ENCODE measurements at regions not wholly inside any gene's neighbourhood (a gene's known extent, or its start where the extent isn't known, plus 50 kb on each side); places are given as distances from the start of the nearest gene placed in this dataset.

DNA sequence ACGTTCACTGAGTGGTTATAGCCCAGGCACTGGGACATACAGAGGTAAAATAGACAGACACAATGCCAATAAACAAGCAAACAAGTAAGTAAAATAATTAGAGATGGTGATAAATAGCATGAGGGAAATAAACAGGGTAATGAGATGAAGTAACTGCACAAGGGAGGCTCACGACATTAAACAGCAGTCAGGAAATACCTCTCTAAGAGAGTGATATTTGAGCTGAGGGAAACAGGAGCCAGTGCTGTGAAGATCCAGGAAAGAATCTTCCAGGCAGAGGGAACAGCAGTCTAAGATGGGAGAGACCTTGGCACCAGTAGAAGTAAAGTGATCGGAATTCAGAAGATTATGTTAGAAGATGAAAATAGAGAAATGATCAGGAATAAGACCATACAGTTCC, 279.4 kb downstream of the HINT1 start:
- Histone ChIP-seq H3K9ac (ENCODE audit: low read length) (no peak overlapping the region), H3K27me3 (ENCODE audit: insufficient read depth, low read length) (no peaks in the 10 kb centered on the region), H3K36me3 (ENCODE audit: insufficient read depth, low read length) (no peaks in the 10 kb centered on the region), H3K79me2 (ENCODE audit: insufficient read depth, low read length) (no peaks in the 10 kb centered on the region), H3F3A (ENCODE audit: insufficient read depth, low read length) (no peaks in the 10 kb centered on the region), H3K9me2 (ENCODE audit: low read depth, low read length) (no peaks in the 10 kb centered on the region), H3K4me3 (ENCODE audit: low read depth, low read length, poor library complexity, severe bottlenecking) (no peak overlapping the region), H3K9me3 (ENCODE audit: low read length) (no peaks in the 10 kb centered on the region), H3K4me1 (ENCODE audit: insufficient read depth, low read length, severe bottlenecking) (no peaks in the 10 kb centered on the region), H3K4me2 (ENCODE audit: low read length) (no peak overlapping the region), H4K20me1 (ENCODE audit: insufficient read depth, low read length) (no peaks in the 10 kb centered on the region), H2AFZ (ENCODE audit: low read length) (no peak overlapping the region), H3K27ac (ENCODE audit: low read depth, low read length, poor library complexity, severe bottlenecking) (no peak overlapping the region)
- TF ChIP-seq, protein P1, sequence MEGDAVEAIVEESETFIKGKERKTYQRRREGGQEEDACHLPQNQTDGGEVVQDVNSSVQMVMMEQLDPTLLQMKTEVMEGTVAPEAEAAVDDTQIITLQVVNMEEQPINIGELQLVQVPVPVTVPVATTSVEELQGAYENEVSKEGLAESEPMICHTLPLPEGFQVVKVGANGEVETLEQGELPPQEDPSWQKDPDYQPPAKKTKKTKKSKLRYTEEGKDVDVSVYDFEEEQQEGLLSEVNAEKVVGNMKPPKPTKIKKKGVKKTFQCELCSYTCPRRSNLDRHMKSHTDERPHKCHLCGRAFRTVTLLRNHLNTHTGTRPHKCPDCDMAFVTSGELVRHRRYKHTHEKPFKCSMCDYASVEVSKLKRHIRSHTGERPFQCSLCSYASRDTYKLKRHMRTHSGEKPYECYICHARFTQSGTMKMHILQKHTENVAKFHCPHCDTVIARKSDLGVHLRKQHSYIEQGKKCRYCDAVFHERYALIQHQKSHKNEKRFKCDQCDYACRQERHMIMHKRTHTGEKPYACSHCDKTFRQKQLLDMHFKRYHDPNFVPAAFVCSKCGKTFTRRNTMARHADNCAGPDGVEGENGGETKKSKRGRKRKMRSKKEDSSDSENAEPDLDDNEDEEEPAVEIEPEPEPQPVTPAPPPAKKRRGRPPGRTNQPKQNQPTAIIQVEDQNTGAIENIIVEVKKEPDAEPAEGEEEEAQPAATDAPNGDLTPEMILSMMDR (IDR thresholded peaks at IDR 0.05; ENCODE audit: low read length): no peak
- no peak for TF ChIP-seq EZH2 (IDR thresholded peaks at IDR 0.05; ENCODE audit: borderline replicate concordance, low read length)

DNA sequence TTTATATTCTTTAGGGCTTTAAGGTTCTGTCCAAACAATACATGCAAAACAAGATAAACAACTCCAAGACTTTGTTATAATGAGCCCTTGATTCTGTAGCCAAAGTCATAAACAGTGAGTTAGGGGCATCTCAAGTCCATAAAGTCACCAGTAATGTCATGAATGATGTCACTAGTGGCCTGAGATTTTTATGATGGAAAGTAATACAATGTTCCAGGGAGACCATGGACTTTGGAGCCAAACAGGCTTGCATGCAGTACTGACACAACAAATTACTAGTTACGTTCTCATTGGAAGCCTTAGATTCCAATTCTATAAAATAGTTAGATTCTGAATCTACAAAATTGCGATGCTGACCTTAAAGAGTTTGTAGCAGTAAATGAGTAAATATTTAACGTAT, 280.0 kb downstream of the HINT1 start:
- no peak overlapping the region for H2AFZ ChIP-seq (ENCODE audit: low read length)

DNA sequence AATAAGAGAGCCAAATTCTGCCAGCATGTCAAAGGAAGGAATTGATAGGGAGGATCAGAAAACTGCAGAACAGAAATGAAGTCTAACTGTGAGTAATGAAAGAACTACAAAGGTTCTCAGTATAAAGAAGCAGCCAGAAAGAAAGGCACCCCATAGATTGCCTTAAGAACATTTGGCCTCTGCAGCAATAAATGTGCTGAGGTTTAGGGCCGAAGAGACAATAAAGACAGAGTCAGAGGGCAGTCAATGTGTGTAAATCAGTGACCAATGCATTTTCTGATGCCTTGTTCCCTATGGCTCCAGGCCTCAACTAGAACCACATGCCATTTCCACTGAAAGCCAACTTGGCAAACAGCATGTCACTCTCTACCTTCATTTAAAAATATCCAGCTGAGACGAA, 281.0 kb downstream of the HINT1 start:
- TF ChIP-seq, protein P1 (IDR thresholded peaks at IDR 0.05; ENCODE audit: low read length): no peak
- no peak for TF ChIP-seq EZH2 (IDR thresholded peaks at IDR 0.05; ENCODE audit: borderline replicate concordance, low read length)
- no peaks in the 10 kb centered on the region for H3K4me1 ChIP-seq (ENCODE audit: insufficient read depth, low read length, severe bottlenecking)

More for the DNA sequence above, 280.0 kb downstream of the HINT1 start:
- Histone ChIP-seq H3K4me1 (ENCODE audit: insufficient read depth, low read length, severe bottlenecking) (no peaks in the 10 kb centered on the region), H3K4me2 (ENCODE audit: low read length) (no peak overlapping the region), H3K27ac (ENCODE audit: low read depth, low read length, poor library complexity, severe bottlenecking) (no peak overlapping the region), H4K20me1 (ENCODE audit: insufficient read depth, low read length) (no peaks in the 10 kb centered on the region), H3K79me2 (ENCODE audit: insufficient read depth, low read length) (no peaks in the 10 kb centered on the region), H3K36me3 (ENCODE audit: insufficient read depth, low read length) (no peaks in the 10 kb centered on the region), H3K9ac (ENCODE audit: low read length) (no peak overlapping the region), H3F3A (ENCODE audit: insufficient read depth, low read length) (no peaks in the 10 kb centered on the region), H3K27me3 (ENCODE audit: insufficient read depth, low read length) (no peaks in the 10 kb centered on the region), H3K9me3 (ENCODE audit: low read length) (no peaks in the 10 kb centered on the region), H3K9me2 (ENCODE audit: low read depth, low read length) (no peaks in the 10 kb centered on the region), H3K4me3 (ENCODE audit: low read depth, low read length, poor library complexity, severe bottlenecking) (no peak overlapping the region)
- TF ChIP-seq, protein P1 (IDR thresholded peaks at IDR 0.05; ENCODE audit: low read length): no peak
- TF ChIP-seq EZH2 (IDR thresholded peaks at IDR 0.05; ENCODE audit: borderline replicate concordance, low read length): no peak

More for the DNA sequence above, 281.0 kb downstream of the HINT1 start:
- Histone ChIP-seq H3K36me3 (ENCODE audit: insufficient read depth, low read length) (no peaks in the 10 kb centered on the region), H3K27me3 (ENCODE audit: insufficient read depth, low read length) (no peaks in the 10 kb centered on the region), H4K20me1 (ENCODE audit: insufficient read depth, low read length) (no peaks in the 10 kb centered on the region), H3K9me2 (ENCODE audit: low read depth, low read length) (no peaks in the 10 kb centered on the region), H3K4me3 (ENCODE audit: low read depth, low read length, poor library complexity, severe bottlenecking) (no peak overlapping the region), H3K27ac (ENCODE audit: low read depth, low read length, poor library complexity, severe bottlenecking) (no peak overlapping the region), H3F3A (ENCODE audit: insufficient read depth, low read length) (no peaks in the 10 kb centered on the region), H3K9me3 (ENCODE audit: low read length) (no peaks in the 10 kb centered on the region), H2AFZ (ENCODE audit: low read length) (no peak overlapping the region), H3K9ac (ENCODE audit: low read length) (no peak overlapping the region), H3K4me2 (ENCODE audit: low read length) (no peak overlapping the region), H3K79me2 (ENCODE audit: insufficient read depth, low read length) (no peaks in the 10 kb centered on the region)
